ENCODE measurements at regions not wholly inside any gene's neighbourhood (a gene's known extent, or its start where the extent isn't known, plus 50 kb on each side); places are given as distances from the start of the nearest gene placed in this dataset.

GRCh38 chr13:99752373-99752772, 219.2 kb downstream of the ZIC5 start:
- H3K9me3 Mint-ChIP-seq (ENCODE audit: low read depth) = no peaks in the 10 kb centered on the region
- TF ChIP-seq CTCF (IDR thresholded peaks at IDR 0.05) = no peak
- H3K27me3 Mint-ChIP-seq (ENCODE audit: low read depth) = no peaks in the 10 kb centered on the region
- H3K4me3 Mint-ChIP-seq (ENCODE audit: unreplicated experiment) = no peak overlapping the region
- no peaks in the 10 kb centered on the region for H3K36me3 Mint-ChIP-seq (ENCODE audit: low read depth)
- DNase-seq (ENCODE audit: low spot score) = no peak
- peaks cover 7% of the 10 kb centered on the region for H3K4me1 Mint-ChIP-seq (ENCODE audit: low read depth)
- H3K27ac Mint-ChIP-seq (ENCODE audit: unreplicated experiment) = no peak overlapping the region

DNA sequence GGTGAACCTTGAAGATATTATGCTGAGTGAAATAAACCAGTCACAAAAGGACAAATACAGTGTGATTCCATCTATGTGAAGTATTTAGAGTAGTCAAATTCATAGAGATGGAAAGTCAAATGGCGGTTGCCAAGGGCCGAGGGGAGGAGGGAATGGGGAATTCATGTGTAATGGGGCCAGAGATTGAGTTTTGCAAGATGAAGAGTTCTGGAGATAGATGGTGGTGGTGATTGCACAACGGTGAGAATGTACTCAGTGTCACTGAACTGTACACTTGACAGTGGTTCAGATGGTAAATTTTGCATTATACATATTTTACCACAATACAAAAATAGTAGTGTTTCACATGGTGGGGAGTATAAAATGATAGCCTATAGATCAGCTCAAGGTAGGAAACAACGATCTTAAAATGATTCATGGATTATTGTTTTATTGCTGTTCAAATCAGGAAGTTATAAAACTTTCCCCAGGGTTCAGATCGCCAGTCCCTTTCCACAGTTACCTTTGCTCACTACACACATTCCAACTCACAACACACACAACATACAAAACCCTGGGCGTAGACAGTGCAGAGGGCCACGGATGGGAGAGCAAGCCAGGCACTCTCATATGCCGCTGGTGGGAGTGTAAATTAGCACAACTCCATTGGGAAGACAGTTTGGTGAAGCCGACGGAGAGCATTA, 219.9 kb downstream of the ZIC5 start:
- Mint-ChIP-seq H3K27ac (ENCODE audit: unreplicated experiment) (no peak overlapping the region), H3K9me3 (ENCODE audit: low read depth) (no peaks in the 10 kb centered on the region), H3K4me3 (ENCODE audit: unreplicated experiment) (no peak overlapping the region)

GRCh38 chr13:99750951-99751350, 220.6 kb downstream of the ZIC5 start:
- Mint-ChIP-seq H3K4me1 (ENCODE audit: low read depth) (peaks cover 7% of the 10 kb centered on the region), H3K27me3 (ENCODE audit: low read depth) (peaks cover 5% of the 10 kb centered on the region), H3K4me3 (ENCODE audit: unreplicated experiment) (no peak overlapping the region), H3K27ac (ENCODE audit: unreplicated experiment) (no peak overlapping the region), H3K9me3 (ENCODE audit: low read depth) (no peaks in the 10 kb centered on the region), H3K36me3 (ENCODE audit: low read depth) (no peaks in the 10 kb centered on the region)
- DNase-seq (ENCODE audit: low spot score) = no peak
- TF ChIP-seq CTCF (IDR thresholded peaks at IDR 0.05) = no peak

More for the DNA sequence above, 219.9 kb downstream of the ZIC5 start:
- TF ChIP-seq CTCF (IDR thresholded peaks at IDR 0.05) = no peak
- DNase-seq (ENCODE audit: low spot score) = no peak
- peaks cover under 1% of the 10 kb centered on the region for H3K27me3 Mint-ChIP-seq (ENCODE audit: low read depth)
- H3K36me3 Mint-ChIP-seq (ENCODE audit: low read depth) = no peaks in the 10 kb centered on the region
- H3K4me1 Mint-ChIP-seq (ENCODE audit: low read depth) = peaks cover 7% of the 10 kb centered on the region

GRCh38 chr13:99749271-99750019, 222.1 kb downstream of the ZIC5 start:
- H3K4me3 Mint-ChIP-seq (ENCODE audit: unreplicated experiment) = no peak overlapping the region
- H3K4me1 Mint-ChIP-seq (ENCODE audit: low read depth) = peaks cover 7% of the 10 kb centered on the region
- TF ChIP-seq CTCF (IDR thresholded peaks at IDR 0.05) = no peak
- peak overlapping the region; percentile 0 for H3K27ac Mint-ChIP-seq (ENCODE audit: unreplicated experiment)
- H3K27me3 Mint-ChIP-seq (ENCODE audit: low read depth) = peaks cover 5% of the 10 kb centered on the region
- no peak for DNase-seq (ENCODE audit: low spot score)
- H3K36me3 Mint-ChIP-seq (ENCODE audit: low read depth) = no peaks in the 10 kb centered on the region
- H3K9me3 Mint-ChIP-seq (ENCODE audit: low read depth) = no peaks in the 10 kb centered on the region

DNA sequence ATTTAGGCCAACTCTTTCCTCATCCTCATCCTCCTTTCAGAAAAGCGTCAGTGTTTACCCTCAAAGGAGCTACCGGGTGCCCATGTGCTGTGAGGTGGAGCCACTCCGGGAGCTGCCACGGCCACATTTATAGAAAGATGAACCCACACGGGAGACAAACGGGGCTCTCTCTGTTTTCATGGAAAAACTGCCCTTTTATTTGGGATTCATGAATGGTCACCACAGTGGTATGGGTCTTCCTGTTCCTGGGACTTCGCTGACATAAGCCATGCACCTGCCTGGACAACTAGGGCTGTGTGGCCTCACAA, 224.2 kb downstream of the ZIC5 start:
- TF ChIP-seq CTCF (IDR thresholded peaks at IDR 0.05) = no peak
- H3K27me3 Mint-ChIP-seq (ENCODE audit: low read depth) = peaks cover 5% of the 10 kb centered on the region
- H3K27ac Mint-ChIP-seq (ENCODE audit: unreplicated experiment) = no peak overlapping the region
- no peak overlapping the region for H3K4me3 Mint-ChIP-seq (ENCODE audit: unreplicated experiment)
- H3K4me1 Mint-ChIP-seq (ENCODE audit: low read depth) = peaks cover 14% of the 10 kb centered on the region
- no peak for DNase-seq (ENCODE audit: low spot score)
- no peaks in the 10 kb centered on the region for H3K36me3 Mint-ChIP-seq (ENCODE audit: low read depth)
- H3K9me3 Mint-ChIP-seq (ENCODE audit: low read depth) = no peaks in the 10 kb centered on the region
